ENCODE measurements at regions not wholly inside any gene's neighbourhood (a gene's known extent, or its start where the extent isn't known, plus 50 kb on each side); places are given as distances from the start of the nearest gene placed in this dataset.

DNA sequence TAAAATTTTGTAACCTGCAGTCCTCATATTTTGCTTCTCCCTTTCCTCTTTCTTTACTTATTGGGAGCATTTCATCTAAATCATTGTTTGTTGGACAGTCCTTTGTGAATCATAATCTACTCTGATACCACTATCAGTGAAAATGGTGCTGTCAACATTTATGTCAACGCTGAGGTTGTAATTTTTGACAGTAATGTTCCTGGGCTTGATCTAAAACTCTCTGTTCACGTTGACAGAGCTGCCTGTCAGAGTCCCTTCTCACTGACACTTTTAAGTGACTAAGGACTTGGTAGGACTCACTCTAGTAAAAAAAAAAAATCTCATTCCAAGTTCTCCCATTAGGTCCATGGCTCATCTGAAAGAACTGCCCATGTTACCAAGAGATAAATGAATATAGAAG, 1640.8 kb upstream of the PIK3C3 start:
- TF ChIP-seq, protein P1, sequence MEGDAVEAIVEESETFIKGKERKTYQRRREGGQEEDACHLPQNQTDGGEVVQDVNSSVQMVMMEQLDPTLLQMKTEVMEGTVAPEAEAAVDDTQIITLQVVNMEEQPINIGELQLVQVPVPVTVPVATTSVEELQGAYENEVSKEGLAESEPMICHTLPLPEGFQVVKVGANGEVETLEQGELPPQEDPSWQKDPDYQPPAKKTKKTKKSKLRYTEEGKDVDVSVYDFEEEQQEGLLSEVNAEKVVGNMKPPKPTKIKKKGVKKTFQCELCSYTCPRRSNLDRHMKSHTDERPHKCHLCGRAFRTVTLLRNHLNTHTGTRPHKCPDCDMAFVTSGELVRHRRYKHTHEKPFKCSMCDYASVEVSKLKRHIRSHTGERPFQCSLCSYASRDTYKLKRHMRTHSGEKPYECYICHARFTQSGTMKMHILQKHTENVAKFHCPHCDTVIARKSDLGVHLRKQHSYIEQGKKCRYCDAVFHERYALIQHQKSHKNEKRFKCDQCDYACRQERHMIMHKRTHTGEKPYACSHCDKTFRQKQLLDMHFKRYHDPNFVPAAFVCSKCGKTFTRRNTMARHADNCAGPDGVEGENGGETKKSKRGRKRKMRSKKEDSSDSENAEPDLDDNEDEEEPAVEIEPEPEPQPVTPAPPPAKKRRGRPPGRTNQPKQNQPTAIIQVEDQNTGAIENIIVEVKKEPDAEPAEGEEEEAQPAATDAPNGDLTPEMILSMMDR (IDR thresholded peaks at IDR 0.05) = no peak
- TF ChIP-seq POLR2A (IDR thresholded peaks at IDR 0.05) = no peak
